ENCODE measurements at regions not wholly inside any gene's neighbourhood (a gene's known extent, or its start where the extent isn't known, plus 50 kb on each side); places are given as distances from the start of the nearest gene placed in this dataset.

DNA sequence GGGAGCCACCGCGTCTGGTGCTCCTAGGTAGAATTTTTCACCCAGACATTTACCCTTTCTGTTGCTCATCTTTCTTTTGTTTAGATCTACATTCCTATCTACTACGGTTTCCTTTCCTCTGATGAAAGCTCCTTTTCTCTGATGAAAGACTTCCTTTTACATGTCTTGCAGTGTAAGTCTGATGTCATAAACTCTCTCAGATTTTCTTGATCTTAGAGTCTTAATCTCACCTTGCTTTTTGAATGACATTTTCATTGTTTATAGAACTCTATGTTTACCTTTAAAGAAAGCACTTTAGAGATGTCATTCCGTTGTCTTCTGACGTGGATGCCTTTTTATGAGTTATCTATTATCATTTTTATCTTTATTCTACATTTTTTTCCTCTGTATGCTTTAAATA, 171.8 kb upstream of the MTPN start:
- no peak overlapping the region for H3K4me3 ChIP-seq (replicated peaks in 1 of 2; ENCODE audit: low read depth in 2 of 2, low read length in 2 of 2)
- no peak for DNase-seq (ENCODE audit: low read depth in 2 of 2)
- TF ChIP-seq, protein P1, sequence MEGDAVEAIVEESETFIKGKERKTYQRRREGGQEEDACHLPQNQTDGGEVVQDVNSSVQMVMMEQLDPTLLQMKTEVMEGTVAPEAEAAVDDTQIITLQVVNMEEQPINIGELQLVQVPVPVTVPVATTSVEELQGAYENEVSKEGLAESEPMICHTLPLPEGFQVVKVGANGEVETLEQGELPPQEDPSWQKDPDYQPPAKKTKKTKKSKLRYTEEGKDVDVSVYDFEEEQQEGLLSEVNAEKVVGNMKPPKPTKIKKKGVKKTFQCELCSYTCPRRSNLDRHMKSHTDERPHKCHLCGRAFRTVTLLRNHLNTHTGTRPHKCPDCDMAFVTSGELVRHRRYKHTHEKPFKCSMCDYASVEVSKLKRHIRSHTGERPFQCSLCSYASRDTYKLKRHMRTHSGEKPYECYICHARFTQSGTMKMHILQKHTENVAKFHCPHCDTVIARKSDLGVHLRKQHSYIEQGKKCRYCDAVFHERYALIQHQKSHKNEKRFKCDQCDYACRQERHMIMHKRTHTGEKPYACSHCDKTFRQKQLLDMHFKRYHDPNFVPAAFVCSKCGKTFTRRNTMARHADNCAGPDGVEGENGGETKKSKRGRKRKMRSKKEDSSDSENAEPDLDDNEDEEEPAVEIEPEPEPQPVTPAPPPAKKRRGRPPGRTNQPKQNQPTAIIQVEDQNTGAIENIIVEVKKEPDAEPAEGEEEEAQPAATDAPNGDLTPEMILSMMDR (IDR thresholded peaks at IDR 0.05; ENCODE audit: low read depth, low read length) = no peak

DNA sequence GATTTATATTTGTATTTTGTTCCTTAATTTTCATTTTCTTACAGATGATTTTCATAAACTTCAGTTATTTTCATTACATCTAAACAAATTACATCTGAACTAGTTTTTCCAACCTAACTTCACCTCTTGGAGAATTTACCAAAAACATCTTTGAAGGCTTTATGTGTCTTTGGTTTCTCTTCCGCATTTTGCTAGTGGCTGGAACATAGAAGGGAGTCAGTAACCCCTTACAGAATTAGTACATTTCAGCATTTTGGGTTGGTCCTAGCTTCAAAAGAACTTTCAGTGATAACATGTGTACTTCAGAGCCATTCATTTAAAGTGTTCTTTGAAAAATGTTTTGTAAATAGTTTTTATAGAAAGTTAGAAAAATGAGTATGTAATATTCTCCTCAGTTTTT, 169.8 kb upstream of the MTPN start:
- no peak overlapping the region for H3K4me3 ChIP-seq (replicated peaks in 1 of 2; ENCODE audit: low read depth in 2 of 2, low read length in 2 of 2)
- DNase-seq (ENCODE audit: low read depth in 2 of 2) = no peak
- TF ChIP-seq, protein P1 (IDR thresholded peaks at IDR 0.05; ENCODE audit: low read depth, low read length) = no peak

DNA sequence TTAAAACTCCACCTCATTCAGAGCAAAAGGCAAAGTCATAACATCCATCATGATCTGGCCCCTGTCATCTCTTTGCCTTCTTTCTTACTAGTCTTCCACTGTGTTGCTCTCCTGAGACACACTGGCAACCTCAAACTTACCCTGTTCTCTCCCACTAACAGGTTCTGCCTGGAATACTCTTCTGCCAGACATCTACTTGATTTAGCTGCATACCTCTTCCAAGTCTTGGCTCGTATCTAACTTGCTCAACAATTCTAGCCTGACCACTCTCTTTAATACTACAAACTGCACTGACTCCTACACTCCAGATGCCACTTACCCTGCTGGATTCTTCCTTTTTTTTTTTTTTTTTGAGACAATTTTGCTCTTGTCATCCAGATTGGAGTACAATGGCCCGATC, 167.0 kb upstream of the MTPN start:
- DNase-seq (ENCODE audit: low read depth in 2 of 2) = no peak
- TF ChIP-seq, protein P1 (IDR thresholded peaks at IDR 0.05; ENCODE audit: low read depth, low read length) = no peak
- H3K4me3 ChIP-seq (replicated peaks in 1 of 2; ENCODE audit: low read depth in 2 of 2, low read length in 2 of 2) = no peak overlapping the region

DNA sequence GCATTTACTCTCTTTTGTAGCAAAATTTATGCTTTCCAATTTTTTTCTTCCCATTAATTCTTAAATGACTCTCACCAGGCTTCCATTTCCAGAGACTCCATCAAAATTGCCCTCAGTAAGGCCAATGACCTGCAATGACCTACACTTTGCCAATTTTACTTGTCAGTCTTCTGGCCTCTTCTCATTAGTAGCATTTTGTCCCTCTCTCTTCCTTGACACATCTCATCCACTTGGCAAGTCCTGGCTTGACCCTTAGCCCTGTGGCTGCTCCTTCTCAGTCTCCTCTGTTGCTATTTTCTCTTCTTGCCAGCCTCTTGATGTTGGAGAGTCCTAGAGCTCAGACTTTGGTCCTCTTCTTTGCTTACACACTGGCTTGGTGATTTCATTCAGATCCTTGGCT, 166.1 kb upstream of the MTPN start:
- TF ChIP-seq, protein P1 (IDR thresholded peaks at IDR 0.05; ENCODE audit: low read depth, low read length) = no peak
- no peak for DNase-seq (ENCODE audit: low read depth in 2 of 2)
- no peak overlapping the region for H3K4me3 ChIP-seq (replicated peaks in 1 of 2; ENCODE audit: low read depth in 2 of 2, low read length in 2 of 2)

DNA sequence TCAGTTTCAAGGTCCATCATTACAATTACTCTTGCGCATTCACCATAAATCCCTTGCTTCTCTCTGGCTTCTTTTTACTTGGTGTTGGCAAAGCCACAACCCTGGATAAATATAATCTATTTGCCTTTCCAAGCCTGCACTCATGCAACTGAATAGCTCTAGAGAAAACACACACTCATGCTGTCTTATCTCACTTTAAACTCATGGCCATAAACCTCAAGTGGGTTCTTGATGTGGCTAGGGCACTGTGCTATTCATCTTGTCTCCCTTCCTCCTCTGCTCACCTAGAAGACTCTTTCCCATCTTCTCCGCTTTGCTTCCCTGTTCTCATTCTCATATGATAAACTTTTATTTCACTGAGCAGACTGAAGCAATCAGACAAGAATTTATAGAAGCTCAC, 165.4 kb upstream of the MTPN start:
- no peak overlapping the region for H3K4me3 ChIP-seq (replicated peaks in 1 of 2; ENCODE audit: low read depth in 2 of 2, low read length in 2 of 2)
- TF ChIP-seq, protein P1 (IDR thresholded peaks at IDR 0.05; ENCODE audit: low read depth, low read length) = no peak
- DNase-seq (ENCODE audit: low read depth in 2 of 2) = no peak

DNA sequence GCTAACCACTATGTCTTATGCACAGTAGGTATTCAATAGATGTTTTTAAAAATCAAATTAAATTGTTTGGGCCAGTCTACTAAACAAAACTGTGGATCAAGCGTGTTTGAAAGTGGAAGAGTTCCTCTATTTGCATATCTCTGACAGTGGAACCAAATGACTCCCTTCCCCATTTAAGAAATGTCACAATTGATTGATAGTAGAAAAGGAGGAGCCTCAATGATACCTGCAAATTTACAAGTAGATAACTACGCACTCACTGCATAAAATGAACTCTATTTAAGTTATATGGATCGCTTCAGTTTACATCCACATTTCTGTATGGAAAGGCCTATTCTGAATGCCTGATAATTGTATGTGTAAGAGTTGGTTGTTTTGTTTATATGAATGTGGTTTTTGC, 163.3 kb upstream of the MTPN start:
- TF ChIP-seq, protein P1 (IDR thresholded peaks at IDR 0.05; ENCODE audit: low read depth, low read length) = no peak
- no peak for DNase-seq (ENCODE audit: low read depth in 2 of 2)

DNA sequence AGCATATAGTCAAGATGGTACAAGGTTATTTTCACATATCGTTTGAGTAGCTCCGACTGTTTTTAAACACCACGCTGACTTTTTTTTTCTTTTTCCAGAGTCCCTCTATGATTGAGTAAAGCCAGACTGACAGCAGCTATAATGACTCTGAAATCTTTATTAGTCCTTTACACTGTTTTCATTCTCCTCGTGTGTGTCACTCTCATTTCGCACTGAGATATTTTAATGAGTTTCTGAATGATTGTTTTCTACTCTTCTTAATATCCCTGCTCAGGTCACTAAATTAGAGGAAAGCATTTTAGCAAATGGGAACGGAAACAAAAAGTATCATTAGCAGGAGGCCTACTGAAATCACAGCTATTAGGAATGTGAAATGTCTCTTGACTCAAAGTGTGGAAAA, 162.3 kb upstream of the MTPN start:
- TF ChIP-seq, protein P1 (IDR thresholded peaks at IDR 0.05; ENCODE audit: low read depth, low read length) = no peak
- no peak for DNase-seq (ENCODE audit: low read depth in 2 of 2)
- H3K4me3 ChIP-seq (replicated peaks in 1 of 2; ENCODE audit: low read depth in 2 of 2, low read length in 2 of 2) = no peak overlapping the region

More for the DNA sequence above, 163.3 kb upstream of the MTPN start:
- no peak overlapping the region for H3K4me3 ChIP-seq (replicated peaks in 1 of 2; ENCODE audit: low read depth in 2 of 2, low read length in 2 of 2)
